Fibroblast of the aortic adventitia (primary cell): ENCODE measurements at regions not wholly inside any gene's neighbourhood (a gene's known extent, or its start where the extent isn't known, plus 50 kb on each side); places are given as distances from the start of the nearest gene placed in this dataset.

Experiments
- DNase-seq: peaks from one replicate; pipeline ENCODE4 v3.0.0-alpha.2; 2010; ENCODE audit warnings: low read depth
- H3K4me3 ChIP-seq: 2 replicates; pipeline ENCODE4 v1.5.1; 2011; ENCODE audit warnings: low read depth, mild to moderate bottlenecking, control low read depth, low read length, moderate library complexity
- TF ChIP-seq, protein P1 (sequence below): IDR thresholded peaks from 2 replicates; pipeline ENCODE4 v1.5.1; 2011; ENCODE audit warnings: mild to moderate bottlenecking, low read length, control low read depth, inconsistent platforms; ENCODE audit not compliant: insufficient read depth

GRCh38 chr6:126167726-126168125 lies 172.2 kb upstream of the CENPW start:
- TF ChIP-seq, protein P1, sequence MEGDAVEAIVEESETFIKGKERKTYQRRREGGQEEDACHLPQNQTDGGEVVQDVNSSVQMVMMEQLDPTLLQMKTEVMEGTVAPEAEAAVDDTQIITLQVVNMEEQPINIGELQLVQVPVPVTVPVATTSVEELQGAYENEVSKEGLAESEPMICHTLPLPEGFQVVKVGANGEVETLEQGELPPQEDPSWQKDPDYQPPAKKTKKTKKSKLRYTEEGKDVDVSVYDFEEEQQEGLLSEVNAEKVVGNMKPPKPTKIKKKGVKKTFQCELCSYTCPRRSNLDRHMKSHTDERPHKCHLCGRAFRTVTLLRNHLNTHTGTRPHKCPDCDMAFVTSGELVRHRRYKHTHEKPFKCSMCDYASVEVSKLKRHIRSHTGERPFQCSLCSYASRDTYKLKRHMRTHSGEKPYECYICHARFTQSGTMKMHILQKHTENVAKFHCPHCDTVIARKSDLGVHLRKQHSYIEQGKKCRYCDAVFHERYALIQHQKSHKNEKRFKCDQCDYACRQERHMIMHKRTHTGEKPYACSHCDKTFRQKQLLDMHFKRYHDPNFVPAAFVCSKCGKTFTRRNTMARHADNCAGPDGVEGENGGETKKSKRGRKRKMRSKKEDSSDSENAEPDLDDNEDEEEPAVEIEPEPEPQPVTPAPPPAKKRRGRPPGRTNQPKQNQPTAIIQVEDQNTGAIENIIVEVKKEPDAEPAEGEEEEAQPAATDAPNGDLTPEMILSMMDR = no peak
- H3K4me3 ChIP-seq = no peak overlapping the region
- no peak for DNase-seq

DNA sequence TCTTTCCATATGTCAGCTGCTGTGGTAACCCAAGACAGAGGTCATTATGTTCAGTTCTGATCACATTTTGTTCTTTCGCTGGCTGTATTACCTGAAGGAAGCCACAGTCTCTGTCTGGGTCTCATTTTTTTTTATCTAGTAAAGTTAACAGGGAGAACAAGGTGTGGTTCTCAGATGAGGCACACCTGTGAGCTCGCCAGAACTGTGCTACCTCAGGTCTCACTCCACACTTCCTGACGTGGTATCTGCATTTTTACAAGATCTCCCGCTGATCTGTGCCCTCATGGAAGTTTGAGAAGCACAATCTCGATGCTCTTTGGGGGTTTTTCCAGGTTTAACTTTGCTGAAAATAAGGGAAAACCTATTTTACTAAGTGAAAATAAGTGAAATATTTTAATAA lies 169.5 kb upstream of the CENPW start:
- TF ChIP-seq, protein P1 = no peak

GRCh38 chr6:126170978-126171382 lies 168.9 kb upstream of the CENPW start:
- TF ChIP-seq, protein P1 = peak; percentile 55
- peak; percentile 42 for DNase-seq
- no peak overlapping the region for H3K4me3 ChIP-seq

More for the DNA sequence above, 169.5 kb upstream of the CENPW start:
- H3K4me3 ChIP-seq = no peak overlapping the region
- no peak for DNase-seq

GRCh38 chr6:126172131-126172530 lies 167.8 kb upstream of the CENPW start:
- no peak overlapping the region for H3K4me3 ChIP-seq
- TF ChIP-seq, protein P1 = no peak
- DNase-seq = no peak

DNA sequence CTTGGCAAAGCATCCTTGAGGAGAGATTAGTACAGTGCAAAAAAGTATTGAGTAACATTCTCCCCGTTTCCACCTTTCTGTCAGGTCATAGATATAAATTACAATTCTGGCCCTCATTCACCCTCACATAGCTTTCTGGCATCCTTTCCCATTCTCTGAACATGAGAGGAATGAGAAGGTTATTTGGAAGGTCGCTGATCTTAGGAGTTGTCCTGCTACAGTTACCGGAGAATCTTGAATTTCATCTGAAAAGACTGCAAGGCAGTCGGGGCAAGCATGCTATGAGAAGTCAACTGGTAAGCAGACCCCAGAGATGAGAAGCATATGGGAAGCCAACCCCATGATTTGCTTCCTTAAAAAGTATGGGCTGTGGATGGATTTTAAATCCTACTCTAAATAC lies 166.7 kb upstream of the CENPW start:
- no peak for DNase-seq
- TF ChIP-seq, protein P1 = no peak
- H3K4me3 ChIP-seq = no peak overlapping the region

DNA sequence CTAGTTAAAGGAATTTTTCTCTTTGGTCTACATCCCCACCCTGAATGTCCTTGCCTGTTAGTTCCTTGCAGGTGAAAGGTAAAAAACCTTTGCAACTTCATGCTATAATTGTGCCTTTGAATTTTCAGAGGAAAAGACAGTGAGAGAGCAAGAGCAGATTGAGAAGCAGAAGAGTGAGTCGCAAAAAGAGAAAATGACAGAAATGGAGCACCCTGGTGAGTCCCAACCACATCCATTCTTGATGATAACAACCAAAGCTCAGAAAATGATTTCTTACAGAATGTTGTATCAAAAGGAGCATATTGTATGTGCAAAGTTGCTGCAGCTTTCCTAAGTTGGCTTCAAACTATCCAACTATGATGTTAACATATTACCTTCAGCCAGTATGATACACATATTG lies 165.2 kb upstream of the CENPW start:
- TF ChIP-seq, protein P1 = no peak
- DNase-seq = no peak
- no peak overlapping the region for H3K4me3 ChIP-seq

- H3K4me3 ChIP-seq = no peak overlapping the region
- peak; percentile 48 for DNase-seq
- TF ChIP-seq, protein P1 = no peak
Observed at GRCh38 chr6:126175251-126175650, 164.7 kb upstream of the CENPW start.
